ENCODE measurements at regions not wholly inside any gene's neighbourhood (a gene's known extent, or its start where the extent isn't known, plus 50 kb on each side); places are given as distances from the start of the nearest gene placed in this dataset.

- H3K9ac ChIP-seq (ENCODE audit: low read depth in 1 of 2, low read length in 2 of 2): no peak overlapping the region
- no peaks in the 10 kb centered on the region for H3K27me3 ChIP-seq (ENCODE audit: control insufficient read depth in 1 of 2, insufficient read depth in 2 of 2, low read length in 2 of 2)
- H3K36me3 ChIP-seq (ENCODE audit: control insufficient read depth in 1 of 2, insufficient read depth in 2 of 2, low read length in 2 of 2): no peaks in the 10 kb centered on the region
- no peak overlapping the region for H3K27ac ChIP-seq (ENCODE audit: low read depth, low read length)
- H3K9me3 ChIP-seq (ENCODE audit: control insufficient read depth in 1 of 2, low read length in 2 of 2): no peaks in the 10 kb centered on the region
- no peaks in the 10 kb centered on the region for H3K4me1 ChIP-seq (ENCODE audit: control insufficient read depth in 1 of 2, insufficient read depth in 2 of 2, low read length in 2 of 2)
- no peak overlapping the region for H3K4me3 ChIP-seq (ENCODE audit: low read depth in 1 of 2, low read length in 2 of 2)
These were observed 419.9 kb upstream of the PCDH15 start for GRCh38 chr10:55220975-55221374.

DNA sequence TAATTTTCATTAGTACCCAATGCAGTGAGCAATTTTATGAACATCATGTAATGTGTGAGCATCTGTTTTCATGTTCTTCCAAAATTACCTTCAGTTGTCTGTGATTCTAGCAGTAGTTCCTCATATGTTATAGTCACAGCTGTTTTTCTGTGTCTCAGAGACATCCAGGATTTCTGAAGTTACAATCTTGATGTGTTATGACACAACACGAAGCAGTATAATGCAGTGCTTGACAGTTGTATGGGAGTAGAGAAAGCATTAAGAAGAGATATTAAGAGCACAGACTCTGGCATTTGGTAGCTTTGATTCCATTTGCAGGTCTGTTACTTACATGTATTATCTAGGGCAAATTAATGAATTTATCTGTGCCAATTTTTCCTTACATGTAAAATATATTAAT is 414.7 kb upstream of the PCDH15 start:
- no peaks in the 10 kb centered on the region for H3K4me1 ChIP-seq (ENCODE audit: control insufficient read depth in 1 of 2, insufficient read depth in 2 of 2, low read length in 2 of 2)
- H3K9me3 ChIP-seq (ENCODE audit: control insufficient read depth in 1 of 2, low read length in 2 of 2): no peaks in the 10 kb centered on the region
- no peak overlapping the region for H3K27ac ChIP-seq (ENCODE audit: low read depth, low read length)
- no peak overlapping the region for H3K4me3 ChIP-seq (ENCODE audit: low read depth in 1 of 2, low read length in 2 of 2)
- H3K27me3 ChIP-seq (ENCODE audit: control insufficient read depth in 1 of 2, insufficient read depth in 2 of 2, low read length in 2 of 2): no peaks in the 10 kb centered on the region
- H3K9ac ChIP-seq (ENCODE audit: low read depth in 1 of 2, low read length in 2 of 2): no peak overlapping the region
- no peaks in the 10 kb centered on the region for H3K36me3 ChIP-seq (ENCODE audit: control insufficient read depth in 1 of 2, insufficient read depth in 2 of 2, low read length in 2 of 2)

GRCh38 chr10:55214608-55215007 is 413.6 kb upstream of the PCDH15 start:
- Histone ChIP-seq H3K9me3 (ENCODE audit: control insufficient read depth in 1 of 2, low read length in 2 of 2) (no peaks in the 10 kb centered on the region), H3K4me3 (ENCODE audit: low read depth in 1 of 2, low read length in 2 of 2) (no peak overlapping the region), H3K36me3 (ENCODE audit: control insufficient read depth in 1 of 2, insufficient read depth in 2 of 2, low read length in 2 of 2) (no peaks in the 10 kb centered on the region), H3K9ac (ENCODE audit: low read depth in 1 of 2, low read length in 2 of 2) (no peak overlapping the region), H3K27me3 (ENCODE audit: control insufficient read depth in 1 of 2, insufficient read depth in 2 of 2, low read length in 2 of 2) (no peaks in the 10 kb centered on the region), H3K4me1 (ENCODE audit: control insufficient read depth in 1 of 2, insufficient read depth in 2 of 2, low read length in 2 of 2) (no peaks in the 10 kb centered on the region), H3K27ac (ENCODE audit: low read depth, low read length) (no peak overlapping the region)

DNA sequence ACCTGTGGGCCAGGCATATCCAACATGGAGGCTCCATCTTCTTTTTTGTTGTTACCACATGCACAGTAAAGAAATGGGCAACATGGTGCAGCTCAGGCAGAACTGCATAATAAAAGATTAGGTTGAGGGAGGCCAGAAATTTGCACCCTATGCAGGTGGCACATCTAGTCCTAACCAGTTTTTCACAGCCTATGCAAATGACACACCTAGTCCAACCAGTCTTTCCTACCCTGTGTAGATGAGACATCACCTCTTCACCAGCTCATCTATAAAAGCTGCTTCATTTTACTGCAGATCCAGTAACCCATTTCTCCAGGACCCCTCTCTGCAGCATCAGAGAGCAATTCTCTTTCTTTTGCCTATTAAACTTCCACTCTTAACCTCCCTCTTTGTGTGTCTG is 411.0 kb upstream of the PCDH15 start:
- no peaks in the 10 kb centered on the region for H3K4me1 ChIP-seq (ENCODE audit: control insufficient read depth in 1 of 2, insufficient read depth in 2 of 2, low read length in 2 of 2)
- no peaks in the 10 kb centered on the region for H3K36me3 ChIP-seq (ENCODE audit: control insufficient read depth in 1 of 2, insufficient read depth in 2 of 2, low read length in 2 of 2)
- H3K4me3 ChIP-seq (ENCODE audit: low read depth in 1 of 2, low read length in 2 of 2): no peak overlapping the region
- H3K9ac ChIP-seq (ENCODE audit: low read depth in 1 of 2, low read length in 2 of 2): no peak overlapping the region
- no peak overlapping the region for H3K27ac ChIP-seq (ENCODE audit: low read depth, low read length)
- H3K9me3 ChIP-seq (ENCODE audit: control insufficient read depth in 1 of 2, low read length in 2 of 2): no peaks in the 10 kb centered on the region
- H3K27me3 ChIP-seq (ENCODE audit: control insufficient read depth in 1 of 2, insufficient read depth in 2 of 2, low read length in 2 of 2): no peaks in the 10 kb centered on the region

GRCh38 chr10:55203874-55204273 is 402.8 kb upstream of the PCDH15 start:
- Histone ChIP-seq H3K9ac (ENCODE audit: low read depth in 1 of 2, low read length in 2 of 2) (no peak overlapping the region), H3K27me3 (ENCODE audit: control insufficient read depth in 1 of 2, insufficient read depth in 2 of 2, low read length in 2 of 2) (no peaks in the 10 kb centered on the region), H3K36me3 (ENCODE audit: control insufficient read depth in 1 of 2, insufficient read depth in 2 of 2, low read length in 2 of 2) (no peaks in the 10 kb centered on the region), H3K27ac (ENCODE audit: low read depth, low read length) (no peak overlapping the region), H3K4me3 (ENCODE audit: low read depth in 1 of 2, low read length in 2 of 2) (no peak overlapping the region), H3K9me3 (ENCODE audit: control insufficient read depth in 1 of 2, low read length in 2 of 2) (peaks cover 0 to 4% of the 10 kb centered on the region in 2 donors), H3K4me1 (ENCODE audit: control insufficient read depth in 1 of 2, insufficient read depth in 2 of 2, low read length in 2 of 2) (no peaks in the 10 kb centered on the region)

DNA sequence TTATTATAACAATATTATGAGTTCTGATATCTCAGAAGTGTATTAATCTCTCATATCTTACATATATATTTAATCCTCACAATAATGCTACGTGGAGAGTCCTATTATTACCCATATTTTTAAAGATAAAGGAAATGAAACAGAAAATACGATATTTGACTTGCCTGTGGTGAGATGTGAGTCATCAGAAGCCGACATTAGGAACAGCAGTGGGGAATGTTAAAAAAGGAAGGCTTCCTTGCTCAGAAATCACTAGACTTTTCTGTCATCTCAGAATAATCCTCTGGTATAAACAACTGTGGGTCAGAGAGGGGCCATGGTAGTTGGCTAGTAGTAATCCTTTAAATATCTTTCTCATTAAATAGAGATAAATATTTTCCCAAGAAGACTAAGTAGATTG is 402.3 kb upstream of the PCDH15 start:
- Histone ChIP-seq H3K4me1 (ENCODE audit: control insufficient read depth in 1 of 2, insufficient read depth in 2 of 2, low read length in 2 of 2) (no peaks in the 10 kb centered on the region), H3K9ac (ENCODE audit: low read depth in 1 of 2, low read length in 2 of 2) (no peak overlapping the region), H3K36me3 (ENCODE audit: control insufficient read depth in 1 of 2, insufficient read depth in 2 of 2, low read length in 2 of 2) (no peaks in the 10 kb centered on the region), H3K9me3 (ENCODE audit: control insufficient read depth in 1 of 2, low read length in 2 of 2) (peaks cover 0 to 4% of the 10 kb centered on the region in 2 donors), H3K4me3 (ENCODE audit: low read depth in 1 of 2, low read length in 2 of 2) (no peak overlapping the region), H3K27ac (ENCODE audit: low read depth, low read length) (no peak overlapping the region), H3K27me3 (ENCODE audit: control insufficient read depth in 1 of 2, insufficient read depth in 2 of 2, low read length in 2 of 2) (no peaks in the 10 kb centered on the region)

GRCh38 chr10:55200020-55200419 is 399.0 kb upstream of the PCDH15 start:
- H3K9me3 ChIP-seq (ENCODE audit: control insufficient read depth in 1 of 2, low read length in 2 of 2): peaks cover 0 to 4% of the 10 kb centered on the region in 2 donors
- no peaks in the 10 kb centered on the region for H3K4me1 ChIP-seq (ENCODE audit: control insufficient read depth in 1 of 2, insufficient read depth in 2 of 2, low read length in 2 of 2)
- H3K27me3 ChIP-seq (ENCODE audit: control insufficient read depth in 1 of 2, insufficient read depth in 2 of 2, low read length in 2 of 2): no peaks in the 10 kb centered on the region
- H3K36me3 ChIP-seq (ENCODE audit: control insufficient read depth in 1 of 2, insufficient read depth in 2 of 2, low read length in 2 of 2): no peaks in the 10 kb centered on the region
- no peak overlapping the region for H3K4me3 ChIP-seq (ENCODE audit: low read depth in 1 of 2, low read length in 2 of 2)
- no peak overlapping the region for H3K9ac ChIP-seq (ENCODE audit: low read depth in 1 of 2, low read length in 2 of 2)
- H3K27ac ChIP-seq (ENCODE audit: low read depth, low read length): no peak overlapping the region

GRCh38 chr10:55191236-55191860 is 390.3 kb upstream of the PCDH15 start:
- no peak overlapping the region for H3K9ac ChIP-seq (ENCODE audit: low read depth in 1 of 2, low read length in 2 of 2)
- H3K4me3 ChIP-seq (ENCODE audit: low read depth in 1 of 2, low read length in 2 of 2): no peak overlapping the region
- no peaks in the 10 kb centered on the region for H3K4me1 ChIP-seq (ENCODE audit: control insufficient read depth in 1 of 2, insufficient read depth in 2 of 2, low read length in 2 of 2)
- H3K27ac ChIP-seq (ENCODE audit: low read depth, low read length): no peak overlapping the region
- H3K27me3 ChIP-seq (ENCODE audit: control insufficient read depth in 1 of 2, insufficient read depth in 2 of 2, low read length in 2 of 2): no peaks in the 10 kb centered on the region
- H3K9me3 ChIP-seq (ENCODE audit: control insufficient read depth in 1 of 2, low read length in 2 of 2): no peaks in the 10 kb centered on the region
- no peaks in the 10 kb centered on the region for H3K36me3 ChIP-seq (ENCODE audit: control insufficient read depth in 1 of 2, insufficient read depth in 2 of 2, low read length in 2 of 2)

DNA sequence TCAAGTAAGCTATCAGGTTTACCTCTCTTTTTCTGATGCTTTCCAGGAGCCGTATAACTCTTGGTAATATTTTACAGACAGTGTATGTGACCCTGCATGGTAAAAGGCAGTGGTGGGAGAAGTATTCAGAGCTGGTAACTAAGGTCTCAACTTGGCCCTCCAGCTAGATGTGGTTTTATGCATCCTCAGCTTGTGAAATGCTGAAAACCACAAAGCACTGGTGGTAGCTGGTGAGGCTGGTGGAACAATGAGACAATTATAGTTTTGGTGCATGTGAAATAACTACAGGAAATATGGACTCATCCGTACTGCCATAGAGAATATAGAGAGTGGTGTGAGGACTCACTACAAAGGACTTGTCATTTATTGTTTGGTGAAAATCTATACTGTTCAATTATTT is 383.0 kb upstream of the PCDH15 start:
- Histone ChIP-seq H3K9ac (ENCODE audit: low read depth in 1 of 2, low read length in 2 of 2) (no peak overlapping the region), H3K4me3 (ENCODE audit: low read depth in 1 of 2, low read length in 2 of 2) (no peak overlapping the region), H3K9me3 (ENCODE audit: control insufficient read depth in 1 of 2, low read length in 2 of 2) (no peaks in the 10 kb centered on the region), H3K36me3 (ENCODE audit: control insufficient read depth in 1 of 2, insufficient read depth in 2 of 2, low read length in 2 of 2) (no peaks in the 10 kb centered on the region), H3K4me1 (ENCODE audit: control insufficient read depth in 1 of 2, insufficient read depth in 2 of 2, low read length in 2 of 2) (no peaks in the 10 kb centered on the region), H3K27ac (ENCODE audit: low read depth, low read length) (no peak overlapping the region), H3K27me3 (ENCODE audit: control insufficient read depth in 1 of 2, insufficient read depth in 2 of 2, low read length in 2 of 2) (no peaks in the 10 kb centered on the region)

GRCh38 chr10:55180357-55180756 is 379.3 kb upstream of the PCDH15 start:
- H3K4me1 ChIP-seq (ENCODE audit: control insufficient read depth in 1 of 2, insufficient read depth in 2 of 2, low read length in 2 of 2): no peaks in the 10 kb centered on the region
- no peak overlapping the region for H3K9ac ChIP-seq (ENCODE audit: low read depth in 1 of 2, low read length in 2 of 2)
- no peak overlapping the region for H3K27ac ChIP-seq (ENCODE audit: low read depth, low read length)

DNA sequence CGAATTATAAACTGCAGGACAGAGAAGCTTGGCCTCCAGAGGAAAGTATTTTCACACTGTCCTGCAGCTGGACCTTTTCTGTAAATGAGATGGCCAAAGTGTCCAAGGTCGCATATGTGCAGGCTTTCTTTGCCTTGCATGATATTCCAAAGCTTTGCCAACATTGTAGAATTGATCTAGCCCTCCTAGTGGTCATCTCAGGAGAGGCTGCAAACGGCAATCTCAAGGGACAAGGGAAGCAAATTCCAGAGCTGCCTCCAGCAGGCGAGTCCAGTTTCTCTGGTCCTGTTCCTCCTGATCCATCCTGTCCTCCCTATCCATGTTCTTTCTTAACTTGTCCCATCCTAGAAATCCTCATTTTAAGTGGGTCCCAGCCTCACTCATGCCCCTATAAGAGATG is 373.4 kb upstream of the PCDH15 start:
- H3K9ac ChIP-seq (ENCODE audit: low read depth in 1 of 2, low read length in 2 of 2): no peak overlapping the region
- no peaks in the 10 kb centered on the region for H3K27me3 ChIP-seq (ENCODE audit: control insufficient read depth in 1 of 2, insufficient read depth in 2 of 2, low read length in 2 of 2)
- H3K36me3 ChIP-seq (ENCODE audit: control insufficient read depth in 1 of 2, insufficient read depth in 2 of 2, low read length in 2 of 2): no peaks in the 10 kb centered on the region
- H3K9me3 ChIP-seq (ENCODE audit: control insufficient read depth in 1 of 2, low read length in 2 of 2): no peaks in the 10 kb centered on the region
- no peak overlapping the region for H3K27ac ChIP-seq (ENCODE audit: low read depth, low read length)
- no peak overlapping the region for H3K4me3 ChIP-seq (ENCODE audit: low read depth in 1 of 2, low read length in 2 of 2)
- H3K4me1 ChIP-seq (ENCODE audit: control insufficient read depth in 1 of 2, insufficient read depth in 2 of 2, low read length in 2 of 2): no peaks in the 10 kb centered on the region

More at GRCh38 chr10:55180357-55180756, 379.3 kb upstream of the PCDH15 start:
- no peaks in the 10 kb centered on the region for H3K36me3 ChIP-seq (ENCODE audit: control insufficient read depth in 1 of 2, insufficient read depth in 2 of 2, low read length in 2 of 2)
- no peaks in the 10 kb centered on the region for H3K27me3 ChIP-seq (ENCODE audit: control insufficient read depth in 1 of 2, insufficient read depth in 2 of 2, low read length in 2 of 2)
- H3K4me3 ChIP-seq (ENCODE audit: low read depth in 1 of 2, low read length in 2 of 2): no peak overlapping the region
- H3K9me3 ChIP-seq (ENCODE audit: control insufficient read depth in 1 of 2, low read length in 2 of 2): no peaks in the 10 kb centered on the region
